Right atrium auricular region (tissue), 2 donors: ENCODE measurements at regions not wholly inside any gene's neighbourhood (a gene's known extent, or its start where the extent isn't known, plus 50 kb on each side); places are given as distances from the start of the nearest gene placed in this dataset.

Experiments
- DNase-seq: peaks from one replicate; pipeline ENCODE4 v3.0.0-alpha.2; 2019; ENCODE audit warnings: low spot score
- H3K27ac ChIP-seq, 2 donors: fragments of 200-600 bp; sonication (generic); 1 replicate in 1 of 2; 2 replicates in 1 of 2; pipeline ENCODE4 v1.5.1; 2016 to 2019
- H3K27me3 ChIP-seq, 2 donors: fragments of 200-600 bp; sonication (generic); one replicate each; pipeline versions ENCODE4 v1.5.1 to v1.6.0; 2017 to 2019
- H3K36me3 ChIP-seq: fragments of 200-600 bp; sonication (generic); one replicate; pipeline ENCODE4 v1.5.1; 2016
- H3K4me1 ChIP-seq, 2 donors: fragments of 200-600 bp; sonication (generic); one replicate each; pipeline versions ENCODE4 v1.5.1 to v1.6.0; 2017 to 2019
- H3K4me3 ChIP-seq, 2 donors: fragments of 200-600 bp; sonication (generic); 1 replicate in 1 of 2; 2 replicates in 1 of 2; pipeline ENCODE4 v1.5.1; 2017 to 2019; ENCODE audit warnings: mild to moderate bottlenecking in 1 of 2, moderate library complexity in 1 of 2
- H3K9me3 ChIP-seq, 2 donors: fragments of 200-600 bp; sonication (generic); one replicate each; pipeline ENCODE4 v1.5.1; 2019
- CTCF ChIP-seq, 2 donors: fragments of 200-600 bp; sonication (generic); IDR thresholded peaks; one replicate each; pipeline ENCODE4 v1.5.1; 2019; ENCODE audit warnings: antibody characterized with exemption in 2 of 2

DNA sequence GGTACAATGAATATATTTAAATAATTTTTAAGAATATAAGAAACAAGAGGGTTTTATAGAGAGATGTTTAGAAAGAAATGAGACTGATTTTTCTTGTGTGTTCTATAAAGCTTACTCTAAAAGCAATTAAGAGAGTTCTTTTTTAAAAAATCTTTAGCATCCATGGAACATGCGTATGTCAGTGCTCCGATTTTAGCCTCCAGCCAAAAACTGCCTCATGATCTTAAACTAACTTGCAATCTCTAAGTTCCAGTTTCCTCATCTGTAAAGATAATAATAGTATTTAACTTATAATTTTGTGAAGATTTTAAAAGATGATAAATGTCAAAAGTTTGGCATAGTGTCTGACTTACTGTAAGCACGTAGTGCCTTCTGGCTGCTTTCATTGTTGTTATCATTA is 448.7 kb downstream of the EPHA4 start:
- no peak for TF ChIP-seq CTCF (IDR thresholded peaks at IDR 0.05)
- no peak for DNase-seq
- Histone ChIP-seq H3K27ac (no peak overlapping the region), H3K9me3 (no peaks in the 10 kb centered on the region), H3K4me3 (no peak overlapping the region), H3K36me3 (no peaks in the 10 kb centered on the region), H3K27me3 (no peaks in the 10 kb centered on the region), H3K4me1 (peaks cover 0 to 4% of the 10 kb centered on the region in 2 donors)

DNA sequence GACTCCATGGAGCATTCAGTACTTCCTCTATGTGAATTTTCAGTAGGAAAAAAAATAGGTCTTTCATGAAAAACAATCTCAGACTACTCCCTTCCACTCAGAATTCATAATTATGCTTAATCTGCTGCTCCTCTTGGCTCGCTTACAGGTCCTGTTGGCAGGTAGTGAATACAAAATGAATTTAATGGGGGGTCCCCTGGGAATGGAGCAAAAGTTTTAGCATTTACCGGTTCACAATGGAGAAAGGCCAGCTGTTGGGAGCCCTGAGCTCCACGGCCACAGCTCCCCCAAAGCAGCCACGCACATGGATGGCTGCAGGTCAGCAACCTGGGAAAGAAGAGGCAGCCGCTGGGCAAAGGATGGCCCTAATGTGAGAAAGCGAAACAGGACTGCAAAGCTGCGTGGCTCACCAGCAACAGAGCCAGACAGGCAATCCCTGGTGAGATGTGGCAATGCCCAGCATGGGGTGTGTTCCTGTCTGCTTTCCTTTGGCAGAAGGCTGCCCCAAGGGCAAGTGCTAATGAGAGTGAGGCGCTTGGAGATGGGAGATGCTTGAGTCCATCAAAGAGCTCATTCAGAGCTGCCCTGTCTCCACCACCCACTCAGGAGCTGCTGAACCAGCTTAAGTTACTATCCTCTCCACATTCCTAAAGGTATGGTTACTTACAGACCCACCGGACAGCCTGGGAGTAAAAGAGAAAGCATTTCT is 447.4 kb downstream of the EPHA4 start:
- H3K27me3 ChIP-seq, result no peaks in the 10 kb centered on the region
- no peak for DNase-seq
- peaks cover 0 to 4% of the 10 kb centered on the region in 2 donors for H3K4me1 ChIP-seq
- no peak overlapping the region for H3K4me3 ChIP-seq
- no peak overlapping the region for H3K27ac ChIP-seq
- TF ChIP-seq CTCF (IDR thresholded peaks at IDR 0.05), result no peak
- H3K36me3 ChIP-seq, result no peaks in the 10 kb centered on the region
- H3K9me3 ChIP-seq, result no peaks in the 10 kb centered on the region

GRCh38 chr2:221125691-221126090 is 446.4 kb downstream of the EPHA4 start:
- DNase-seq, result no peak

GRCh38 chr2:221129657-221130056 is 442.4 kb downstream of the EPHA4 start:
- Histone ChIP-seq H3K4me3 (no peak overlapping the region), H3K4me1 (peaks cover 0 to 3% of the 10 kb centered on the region in 2 donors), H3K27ac (no peak overlapping the region), H3K36me3 (no peaks in the 10 kb centered on the region), H3K9me3 (no peaks in the 10 kb centered on the region), H3K27me3 (no peaks in the 10 kb centered on the region)
- no peak for DNase-seq
- no peak for TF ChIP-seq CTCF (IDR thresholded peaks at IDR 0.05)

More at GRCh38 chr2:221125691-221126090, 446.4 kb downstream of the EPHA4 start:
- H3K4me3 ChIP-seq, result no peak overlapping the region
- H3K27ac ChIP-seq, result no peak overlapping the region
- no peaks in the 10 kb centered on the region for H3K36me3 ChIP-seq
- H3K9me3 ChIP-seq, result no peaks in the 10 kb centered on the region
- H3K27me3 ChIP-seq, result no peaks in the 10 kb centered on the region
- peaks cover 0 to 4% of the 10 kb centered on the region in 2 donors for H3K4me1 ChIP-seq
- TF ChIP-seq CTCF (IDR thresholded peaks at IDR 0.05), result no peak

- H3K4me3 ChIP-seq, result no peak overlapping the region
- no peaks in the 10 kb centered on the region for H3K9me3 ChIP-seq
- no peaks in the 10 kb centered on the region for H3K4me1 ChIP-seq
- no peaks in the 10 kb centered on the region for H3K27me3 ChIP-seq
- no peaks in the 10 kb centered on the region for H3K36me3 ChIP-seq
- no peak overlapping the region for H3K27ac ChIP-seq
- no peak for DNase-seq
- TF ChIP-seq CTCF (IDR thresholded peaks at IDR 0.05), result no peak
These were observed 441.7 kb downstream of the EPHA4 start for GRCh38 chr2:221130431-221130830.

DNA sequence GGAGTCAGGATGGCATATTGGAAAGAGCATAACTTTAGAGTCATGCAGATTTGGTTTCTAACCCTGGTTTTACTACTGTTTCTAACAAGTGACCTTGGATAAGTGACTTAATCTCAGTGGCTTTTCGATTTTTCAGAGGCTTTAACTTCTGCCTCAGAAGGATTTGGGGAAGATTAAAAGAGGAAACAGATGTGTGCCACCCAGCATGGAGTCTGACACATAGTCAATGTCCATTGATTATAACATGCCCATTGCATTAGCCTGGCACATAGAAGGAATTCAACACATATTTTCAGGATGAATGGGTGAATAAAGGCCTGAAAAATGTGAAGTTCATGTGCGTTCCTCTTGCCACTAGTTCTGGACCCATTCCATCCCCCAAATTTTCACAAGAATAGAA is 438.2 kb downstream of the EPHA4 start:
- H3K4me1 ChIP-seq, result no peaks in the 10 kb centered on the region
- no peak overlapping the region for H3K27ac ChIP-seq
- no peak for DNase-seq
- TF ChIP-seq CTCF (IDR thresholded peaks at IDR 0.05), result no peak
- no peaks in the 10 kb centered on the region for H3K36me3 ChIP-seq
- no peaks in the 10 kb centered on the region for H3K27me3 ChIP-seq
- H3K4me3 ChIP-seq, result no peak overlapping the region
- H3K9me3 ChIP-seq, result no peaks in the 10 kb centered on the region
